Stimulated activated CD4-positive, alpha-beta T cell treated with anti-CD3 and anti-CD28 coated beads, Interleukin-4, amount 100 ng/mL, for 48 hours (primary cell): ENCODE measurements at regions not wholly inside any gene's neighbourhood (a gene's known extent, or its start where the extent isn't known, plus 50 kb on each side); places are given as distances from the start of the nearest gene placed in this dataset.

Experiments used
- DNase-seq, 2 donors: peaks; one replicate each; pipeline ENCODE4 v3.0.0-alpha.2; 2020; ENCODE audit warnings: low read depth in 2 of 2

GRCh38 chr18:32544088-32544487 lies 73.4 kb upstream of the GAREM1 start:
- no peak for DNase-seq

DNA sequence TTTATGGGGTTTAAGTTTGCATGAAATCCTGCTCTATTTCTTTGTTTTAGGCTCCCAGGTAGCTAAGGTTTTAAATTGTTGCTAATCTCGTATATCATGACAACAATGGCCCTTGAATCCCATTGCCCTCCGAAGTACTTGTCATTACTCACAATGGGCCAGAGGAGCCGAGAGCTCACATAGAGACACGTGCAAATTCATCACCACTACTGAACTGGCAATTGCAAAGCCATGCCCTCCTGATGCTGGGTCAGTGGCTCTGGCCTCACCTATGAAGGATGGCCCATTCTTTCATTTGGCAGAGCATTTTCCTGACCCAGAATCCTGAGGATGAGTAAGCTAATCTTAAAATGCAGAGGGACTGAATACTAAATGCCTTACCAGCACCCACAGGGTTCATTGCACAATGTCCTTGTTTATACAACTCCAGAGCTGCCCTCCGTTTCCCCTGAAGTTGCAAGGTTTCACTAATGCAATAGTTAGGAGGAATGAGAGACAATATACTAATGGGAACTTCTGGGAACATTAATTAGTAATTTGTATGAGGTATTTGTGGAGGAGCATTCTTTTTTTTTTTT lies 71.6 kb upstream of the GAREM1 start:
- no peak for DNase-seq

- no peak for DNase-seq
These were observed 60.4 kb upstream of the GAREM1 start for GRCh38 chr18:32530947-32531651.

GRCh38 chr18:32529722-32530420 lies 59.2 kb upstream of the GAREM1 start:
- no peak for DNase-seq

GRCh38 chr18:32520771-32521170 lies 50.1 kb upstream of the GAREM1 start:
- no peak for DNase-seq
